IPS-20b (cell line): ENCODE measurements at regions not wholly inside any gene's neighbourhood (a gene's known extent, or its start where the extent isn't known, plus 50 kb on each side); places are given as distances from the start of the nearest gene placed in this dataset.

Experiments used
- H3K27ac ChIP-seq: one replicate; pipeline ENCODE4 v1.5.1; 2013; ENCODE audit warnings: low read length
- H3K27me3 ChIP-seq: 2 replicates; pipeline ENCODE4 v1.6.1; 2013; ENCODE audit warnings: mild to moderate bottlenecking, low read length, inconsistent platforms; ENCODE audit not compliant: insufficient read depth
- H3K36me3 ChIP-seq: 2 replicates; pipeline ENCODE4 v1.6.1; 2013; ENCODE audit warnings: low read depth, mild to moderate bottlenecking, inconsistent platforms, low read length, moderate library complexity; ENCODE audit not compliant: insufficient read depth
- H3K4me1 ChIP-seq: 2 replicates; pipeline ENCODE4 v1.6.1; 2013; ENCODE audit warnings: mild to moderate bottlenecking, control low read depth, inconsistent platforms, low read length, moderate library complexity; ENCODE audit not compliant: insufficient read depth
- H3K4me3 ChIP-seq: 2 replicates; pipeline ENCODE4 v1.5.1; 2013; ENCODE audit warnings: mild to moderate bottlenecking, low read length, inconsistent platforms
- H3K9ac ChIP-seq: 2 replicates; pipeline ENCODE4 v1.6.1; 2013; ENCODE audit warnings: low read depth, mild to moderate bottlenecking, inconsistent platforms, low read length, moderate library complexity
- H3K9me3 ChIP-seq: 2 replicates; pipeline ENCODE4 v1.6.1; 2013; ENCODE audit warnings: mild to moderate bottlenecking, low read depth, low read length, inconsistent platforms; ENCODE audit not compliant: insufficient read depth

DNA sequence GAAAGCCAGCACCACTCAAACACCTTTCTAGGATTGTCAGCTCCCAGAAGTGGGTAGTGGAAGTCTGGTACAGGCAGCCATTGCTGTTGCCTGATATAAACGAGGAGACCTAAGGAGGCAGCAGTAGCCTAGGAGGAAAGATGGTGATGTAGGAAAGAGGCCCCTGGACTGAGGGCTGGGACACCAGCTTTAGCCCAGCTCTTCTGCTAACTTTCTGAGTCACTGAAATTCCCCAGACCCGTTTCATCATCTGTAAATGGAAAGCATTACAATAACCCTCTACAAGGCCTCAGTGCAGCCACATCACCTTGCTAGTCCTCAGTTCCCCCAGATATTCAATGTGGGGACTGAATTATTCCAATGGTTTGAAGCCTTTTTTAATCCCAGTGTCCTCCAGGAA lies 336.5 kb downstream of the TNS1 start:
- Histone ChIP-seq H3K27me3 (no peaks in the 10 kb centered on the region; the same call in 1 of the 2 replicates), H3K9me3 (no peaks in the 10 kb centered on the region), H3K9ac (no peak overlapping the region), H3K27ac (no peak overlapping the region), H3K36me3 (no peaks in the 10 kb centered on the region), H3K4me1 (no peaks in the 10 kb centered on the region), H3K4me3 (no peak overlapping the region)

DNA sequence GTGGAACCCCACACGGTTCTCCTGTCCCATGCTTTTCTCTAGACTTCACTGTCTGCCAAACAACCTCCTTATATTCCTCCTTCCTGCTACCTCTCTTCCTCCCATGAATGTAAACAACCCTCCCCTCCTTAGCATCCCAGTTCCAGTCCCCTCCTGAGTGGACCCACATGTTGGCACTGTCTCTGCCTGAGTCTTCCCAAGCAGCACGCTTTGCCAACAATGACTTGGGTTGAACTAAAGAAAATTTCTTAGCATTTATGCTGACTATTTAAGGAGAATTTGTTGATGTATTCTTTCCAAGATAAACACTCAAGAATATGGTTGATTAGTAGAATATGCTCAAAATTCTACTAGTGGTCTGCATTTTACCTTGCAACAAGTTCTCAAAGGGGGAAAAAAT lies 338.0 kb downstream of the TNS1 start:
- Histone ChIP-seq H3K9ac (no peak overlapping the region), H3K4me1 (no peaks in the 10 kb centered on the region), H3K4me3 (no peak overlapping the region), H3K9me3 (no peaks in the 10 kb centered on the region), H3K36me3 (no peaks in the 10 kb centered on the region), H3K27me3 (no peaks in the 10 kb centered on the region), H3K27ac (no peak overlapping the region)

DNA sequence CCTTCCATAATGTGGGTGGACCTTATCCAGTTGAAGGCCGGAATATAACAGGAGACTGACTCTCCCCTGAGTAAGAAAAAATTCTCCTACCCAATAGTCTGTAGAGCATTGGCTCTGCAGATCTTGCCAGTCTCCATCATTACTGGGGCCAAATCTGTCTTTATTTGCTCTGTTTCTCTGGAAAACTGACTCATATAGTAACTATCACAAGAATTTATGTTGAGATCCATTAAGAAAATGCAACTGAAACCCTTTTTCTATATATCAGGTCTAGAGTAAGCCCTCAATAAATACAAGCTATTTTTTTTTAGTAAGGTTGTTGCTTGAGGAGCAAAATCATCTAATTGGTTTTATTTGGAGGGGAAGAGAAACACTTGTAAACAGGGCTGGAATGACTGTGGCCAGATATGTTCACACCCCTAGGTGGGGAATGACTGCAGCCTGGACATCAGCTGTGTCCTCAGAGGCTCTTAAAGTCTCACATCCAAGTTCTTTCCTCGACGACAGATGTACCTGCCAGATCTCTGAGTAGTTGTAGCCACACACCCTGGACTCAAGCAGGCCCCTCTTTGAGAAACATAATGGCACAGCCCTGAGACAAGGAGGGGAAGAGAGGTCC lies 339.7 kb downstream of the TNS1 start:
- Histone ChIP-seq H3K9me3 (no peaks in the 10 kb centered on the region), H3K27ac (no peak overlapping the region), H3K4me3 (no peak overlapping the region), H3K9ac (no peak overlapping the region), H3K27me3 (no peaks in the 10 kb centered on the region), H3K36me3 (no peaks in the 10 kb centered on the region), H3K4me1 (no peaks in the 10 kb centered on the region)

DNA sequence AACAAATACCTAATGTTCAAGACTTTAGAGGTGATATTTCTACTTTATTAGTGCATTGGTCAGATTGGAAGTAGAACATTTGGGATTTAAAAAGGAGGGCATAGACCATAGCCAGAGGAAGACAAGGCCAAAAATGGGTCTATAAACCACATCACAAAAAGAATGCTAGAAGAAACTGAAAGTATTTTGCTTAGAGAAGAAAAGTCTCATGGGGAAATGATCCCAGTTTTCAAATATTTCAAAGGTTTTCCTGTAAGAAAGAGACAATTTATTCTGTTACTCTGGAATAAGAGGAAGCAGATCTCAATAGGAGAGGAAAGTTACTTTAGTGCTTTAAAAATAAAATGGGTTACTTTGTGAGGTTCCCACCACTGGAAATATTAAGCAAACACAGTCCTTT lies 341.4 kb downstream of the TNS1 start:
- Histone ChIP-seq H3K27me3 (peaks cover 4% of the 10 kb centered on the region; the same call in 1 of the 2 replicates), H3K27ac (no peak overlapping the region), H3K4me3 (no peak overlapping the region), H3K4me1 (no peaks in the 10 kb centered on the region), H3K9me3 (no peaks in the 10 kb centered on the region), H3K9ac (no peak overlapping the region), H3K36me3 (no peaks in the 10 kb centered on the region)

DNA sequence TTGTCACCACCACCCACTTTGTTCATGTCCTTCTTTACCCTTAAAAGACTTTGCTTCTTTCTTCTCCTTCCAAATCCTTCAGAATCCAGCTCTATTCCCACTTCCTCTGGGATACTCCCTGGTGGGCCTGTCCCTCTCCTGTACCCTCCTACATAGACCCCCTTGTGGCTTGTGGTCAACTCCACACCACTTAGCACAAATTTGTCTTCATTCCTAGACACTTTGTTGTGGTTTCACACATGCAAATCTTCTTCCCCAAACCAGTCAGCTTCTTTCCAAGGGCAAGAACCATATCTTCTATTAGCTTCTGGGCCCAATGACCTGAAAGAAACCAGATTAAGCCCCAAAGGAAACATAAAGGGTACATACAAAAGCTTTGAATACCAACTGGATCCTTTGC lies 342.4 kb downstream of the TNS1 start:
- H3K4me1 ChIP-seq, result no peaks in the 10 kb centered on the region
- H3K4me3 ChIP-seq, result no peak overlapping the region
- H3K27ac ChIP-seq, result no peak overlapping the region
- H3K9me3 ChIP-seq, result no peaks in the 10 kb centered on the region
- no peaks in the 10 kb centered on the region for H3K36me3 ChIP-seq
- peaks cover 4% of the 10 kb centered on the region; the same call in 1 of the 2 replicates for H3K27me3 ChIP-seq
- no peak overlapping the region for H3K9ac ChIP-seq

DNA sequence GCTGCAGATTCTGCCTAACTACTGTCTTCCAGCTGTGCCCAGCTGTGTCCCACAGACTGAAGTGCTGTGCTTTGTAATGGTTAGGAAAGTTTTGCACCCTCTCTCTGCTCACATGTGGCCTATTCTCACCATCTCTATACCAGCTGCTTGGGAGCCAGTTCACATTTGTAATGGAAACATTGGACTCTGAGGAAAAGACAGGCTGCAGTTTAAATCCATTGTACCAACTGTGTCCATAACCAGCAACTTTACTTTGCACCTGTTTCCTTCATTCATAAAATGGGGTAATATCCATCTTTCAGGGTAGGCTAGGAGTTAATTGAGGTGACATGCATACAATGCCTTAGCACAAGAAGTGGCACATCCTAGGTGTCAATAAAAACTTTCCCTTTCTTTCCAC lies 344.0 kb downstream of the TNS1 start:
- Histone ChIP-seq H3K4me3 (no peak overlapping the region), H3K36me3 (no peaks in the 10 kb centered on the region), H3K4me1 (no peaks in the 10 kb centered on the region), H3K27me3 (peaks cover 4% of the 10 kb centered on the region; the same call in 1 of the 2 replicates), H3K9ac (no peak overlapping the region), H3K9me3 (no peaks in the 10 kb centered on the region), H3K27ac (no peak overlapping the region)

DNA sequence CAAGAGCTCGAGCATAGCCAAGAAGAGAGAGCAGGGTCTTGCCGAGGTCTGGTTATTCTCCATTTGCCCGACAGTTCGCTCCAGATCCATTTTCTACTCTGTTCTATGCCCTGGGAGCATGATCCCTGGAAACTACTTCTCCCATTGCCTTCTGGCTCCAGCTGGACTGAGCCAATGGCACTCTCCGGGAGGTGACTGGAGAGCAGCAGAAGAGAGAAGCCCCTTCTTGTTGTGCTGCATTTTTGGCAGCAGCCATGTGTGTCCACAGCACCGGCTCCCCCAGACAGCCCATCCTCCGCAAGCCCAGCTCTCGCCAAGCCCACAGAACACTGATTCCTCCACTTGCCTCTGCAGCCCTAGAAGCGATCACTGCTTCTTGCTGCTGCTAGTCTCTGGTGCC lies 345.5 kb downstream of the TNS1 start:
- peaks cover 4% of the 10 kb centered on the region; the same call in 1 of the 2 replicates for H3K27me3 ChIP-seq
- no peak overlapping the region for H3K9ac ChIP-seq
- H3K4me3 ChIP-seq, result no peak overlapping the region
- no peak overlapping the region for H3K27ac ChIP-seq
- no peaks in the 10 kb centered on the region for H3K36me3 ChIP-seq
- H3K9me3 ChIP-seq, result no peaks in the 10 kb centered on the region
- no peaks in the 10 kb centered on the region for H3K4me1 ChIP-seq

DNA sequence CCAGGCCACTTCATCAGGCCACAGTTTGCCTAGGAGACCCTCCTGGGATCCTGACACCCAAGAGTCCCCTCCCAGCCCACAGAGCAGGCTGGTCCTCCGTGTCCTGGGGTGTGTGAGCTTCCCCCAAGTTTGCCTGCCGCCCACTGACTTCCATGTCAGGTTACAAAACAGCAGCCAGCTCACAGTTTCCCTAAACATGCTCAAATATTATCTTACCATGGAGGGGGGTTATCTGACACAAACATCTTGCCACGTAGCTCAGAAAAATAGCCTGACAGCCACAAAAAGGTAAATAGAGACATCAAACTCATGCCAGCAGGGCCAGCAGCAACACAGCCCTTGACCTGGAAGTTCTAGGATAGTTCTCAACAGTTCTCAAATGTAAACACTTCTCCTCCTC lies 346.5 kb downstream of the TNS1 start:
- Histone ChIP-seq H3K36me3 (no peaks in the 10 kb centered on the region), H3K9me3 (no peaks in the 10 kb centered on the region), H3K4me3 (no peak overlapping the region), H3K27me3 (peaks cover 4% of the 10 kb centered on the region; the same call in 1 of the 2 replicates), H3K4me1 (no peaks in the 10 kb centered on the region), H3K27ac (no peak overlapping the region), H3K9ac (no peak overlapping the region)

DNA sequence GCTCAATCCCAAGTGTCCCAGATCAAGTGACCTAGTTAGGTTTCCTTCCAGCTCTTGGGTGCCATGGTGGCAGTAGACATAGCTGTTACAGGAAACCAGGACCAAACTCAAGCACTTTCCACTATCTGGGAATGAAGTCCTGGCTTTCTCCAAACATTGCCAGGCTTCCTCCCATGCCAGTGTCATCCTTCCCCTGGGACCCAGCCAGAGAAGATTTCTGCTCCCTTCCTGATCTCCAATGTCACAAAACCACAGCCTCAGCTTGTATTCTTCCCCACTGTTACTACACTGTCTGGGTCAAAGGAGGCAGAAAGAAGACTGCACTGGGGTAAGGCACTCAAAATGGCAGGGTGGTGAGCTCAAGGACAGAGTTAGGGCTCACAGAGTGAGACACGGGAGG lies 347.1 kb downstream of the TNS1 start:
- no peaks in the 10 kb centered on the region for H3K4me1 ChIP-seq
- no peak overlapping the region for H3K9ac ChIP-seq
- peaks cover 4% of the 10 kb centered on the region; the same call in 1 of the 2 replicates for H3K27me3 ChIP-seq
- H3K4me3 ChIP-seq, result no peak overlapping the region
- no peaks in the 10 kb centered on the region for H3K36me3 ChIP-seq
- H3K27ac ChIP-seq, result no peak overlapping the region
- no peaks in the 10 kb centered on the region for H3K9me3 ChIP-seq

DNA sequence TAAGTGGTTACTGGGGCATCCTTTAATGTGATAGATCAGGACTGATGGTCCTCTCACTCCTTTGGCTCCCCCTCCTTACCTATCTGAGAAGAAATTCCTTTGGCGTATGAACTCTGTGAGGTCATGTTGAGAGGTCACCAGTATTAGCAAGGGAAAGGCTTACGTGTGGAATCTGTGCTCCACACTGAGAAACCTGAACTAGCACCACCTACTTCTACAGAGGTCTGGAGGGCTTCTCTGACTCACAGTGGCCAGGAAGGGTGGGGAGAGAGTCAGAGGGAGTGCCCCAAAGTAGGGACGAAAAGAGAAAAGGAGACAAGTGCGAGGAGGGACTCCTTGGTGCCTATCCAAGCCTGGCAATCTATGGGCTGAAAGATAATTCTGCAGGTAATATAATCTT lies 348.6 kb downstream of the TNS1 start:
- Histone ChIP-seq H3K9ac (no peak overlapping the region), H3K9me3 (no peaks in the 10 kb centered on the region), H3K36me3 (no peaks in the 10 kb centered on the region), H3K4me1 (no peaks in the 10 kb centered on the region), H3K27me3 (peaks cover 4% of the 10 kb centered on the region; the same call in 1 of the 2 replicates), H3K4me3 (no peak overlapping the region), H3K27ac (no peak overlapping the region)

DNA sequence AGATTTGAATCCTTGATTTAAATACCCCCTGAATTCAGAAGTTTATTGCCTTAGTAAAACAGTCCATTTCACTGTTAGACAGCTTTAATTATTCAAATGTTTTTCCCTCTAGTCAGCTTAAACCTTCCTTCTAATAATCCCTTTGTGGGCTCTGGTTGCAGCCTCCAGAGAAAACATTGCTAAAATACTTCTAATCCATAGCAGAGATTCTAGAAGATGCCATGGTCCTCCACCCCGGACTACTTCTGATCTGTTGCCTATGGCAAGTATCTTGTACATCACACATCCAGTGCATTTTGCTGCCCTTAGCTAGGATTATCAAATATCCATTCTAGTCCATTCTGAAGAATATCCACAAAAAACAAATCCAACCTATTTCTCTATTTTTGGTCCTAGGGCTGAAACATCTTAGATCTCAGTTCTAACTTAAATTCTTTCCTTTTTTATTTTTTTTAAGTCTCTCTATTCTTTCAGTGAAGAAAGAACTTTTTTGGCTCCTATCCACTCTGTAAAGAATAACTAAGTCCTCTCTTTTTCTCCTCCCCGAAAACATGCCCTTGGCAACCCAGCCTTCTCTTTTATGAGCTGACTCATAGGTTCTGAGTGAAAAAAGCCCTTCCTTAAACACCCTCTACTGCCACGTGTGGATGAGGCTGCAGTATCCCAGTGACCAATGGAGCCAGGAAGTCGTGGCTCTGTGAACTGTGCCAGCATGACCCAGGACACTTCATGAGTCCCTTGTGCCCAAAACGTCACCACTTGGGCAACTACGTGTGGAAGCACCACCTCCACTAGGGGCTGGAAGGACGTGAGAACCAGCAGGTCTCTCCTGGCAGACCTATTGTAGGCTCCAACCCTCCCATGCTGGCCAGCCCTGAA lies 349.8 kb downstream of the TNS1 start:
- Histone ChIP-seq H3K4me1 (no peaks in the 10 kb centered on the region), H3K36me3 (no peaks in the 10 kb centered on the region), H3K9me3 (no peaks in the 10 kb centered on the region), H3K27me3 (peaks cover 4% of the 10 kb centered on the region; the same call in 1 of the 2 replicates), H3K9ac (no peak overlapping the region), H3K4me3 (no peak overlapping the region), H3K27ac (no peak overlapping the region)
